Esophagus squamous epithelium (tissue), 4 donors: ENCODE measurements at regions not wholly inside any gene's neighbourhood (a gene's known extent, or its start where the extent isn't known, plus 50 kb on each side); places are given as distances from the start of the nearest gene placed in this dataset.

Source experiments
- POLR2A ChIP-seq, 4 donors: fragments of 450-650 bp; IDR thresholded peaks; one replicate each; pipeline ENCODE4 v1.6.1; 2017; ENCODE audit warnings: antibody characterized with exemption in 4 of 4, mild to moderate bottlenecking in 4 of 4, moderate library complexity in 3 of 4
- TF ChIP-seq, protein P1 (sequence below), 6 experiments: fragments of 450-650 bp in 4 of 6; fragments of 200-600 bp in 2 of 6; sonication (generic) in 2 of 6; IDR thresholded peaks; one replicate each; pipeline ENCODE4 v1.5.1; 2016 to 2019; ENCODE audit warnings: antibody characterized with exemption in 6 of 6, mild to moderate bottlenecking in 4 of 6, moderate library complexity in 4 of 6

GRCh38 chr12:74892057-74892633, 317.5 kb downstream of the KCNC2 start:
- TF ChIP-seq, protein P1, sequence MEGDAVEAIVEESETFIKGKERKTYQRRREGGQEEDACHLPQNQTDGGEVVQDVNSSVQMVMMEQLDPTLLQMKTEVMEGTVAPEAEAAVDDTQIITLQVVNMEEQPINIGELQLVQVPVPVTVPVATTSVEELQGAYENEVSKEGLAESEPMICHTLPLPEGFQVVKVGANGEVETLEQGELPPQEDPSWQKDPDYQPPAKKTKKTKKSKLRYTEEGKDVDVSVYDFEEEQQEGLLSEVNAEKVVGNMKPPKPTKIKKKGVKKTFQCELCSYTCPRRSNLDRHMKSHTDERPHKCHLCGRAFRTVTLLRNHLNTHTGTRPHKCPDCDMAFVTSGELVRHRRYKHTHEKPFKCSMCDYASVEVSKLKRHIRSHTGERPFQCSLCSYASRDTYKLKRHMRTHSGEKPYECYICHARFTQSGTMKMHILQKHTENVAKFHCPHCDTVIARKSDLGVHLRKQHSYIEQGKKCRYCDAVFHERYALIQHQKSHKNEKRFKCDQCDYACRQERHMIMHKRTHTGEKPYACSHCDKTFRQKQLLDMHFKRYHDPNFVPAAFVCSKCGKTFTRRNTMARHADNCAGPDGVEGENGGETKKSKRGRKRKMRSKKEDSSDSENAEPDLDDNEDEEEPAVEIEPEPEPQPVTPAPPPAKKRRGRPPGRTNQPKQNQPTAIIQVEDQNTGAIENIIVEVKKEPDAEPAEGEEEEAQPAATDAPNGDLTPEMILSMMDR (IDR thresholded peaks at IDR 0.05), result no peak
- no peak for TF ChIP-seq POLR2A (IDR thresholded peaks at IDR 0.05)
